ENCODE measurements at regions not wholly inside any gene's neighbourhood (a gene's known extent, or its start where the extent isn't known, plus 50 kb on each side); places are given as distances from the start of the nearest gene placed in this dataset.

DNA sequence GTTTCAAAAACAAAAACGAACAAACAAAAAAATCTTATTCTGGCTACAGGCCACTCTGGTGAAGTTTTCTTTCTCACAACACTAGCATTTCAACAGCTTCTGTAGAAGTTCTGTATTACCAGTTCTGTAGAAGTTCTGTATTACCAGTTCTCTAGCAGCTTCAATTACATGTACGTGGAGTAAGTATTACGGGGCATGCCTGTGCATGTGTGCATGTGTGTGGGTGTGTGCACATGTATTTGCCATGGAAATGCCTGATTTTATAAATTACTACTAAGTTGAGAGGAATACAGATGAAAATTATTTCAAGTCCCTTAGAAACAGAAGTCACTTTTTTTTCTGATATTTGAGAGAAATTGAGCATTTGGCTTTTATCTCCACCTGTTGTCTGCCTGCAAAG lies 414.2 kb downstream of the FOXO1 start:
- DNase-seq (ENCODE audit: low read depth) = no peak
- TF ChIP-seq CTCF (IDR thresholded peaks at IDR 0.05; ENCODE audit: insufficient read depth, low read depth, low read length, missing control alignments) = no peak
- H3K4me3 ChIP-seq (ENCODE audit: low read depth, low read length) = 0 out of 2 replicates have a peak overlapping the region, but pooled peaks have one; percentile 16

GRCh38 chr13:40252676-40253075 lies 413.8 kb downstream of the FOXO1 start:
- no peak for DNase-seq (ENCODE audit: low read depth)
- no peak for TF ChIP-seq CTCF (IDR thresholded peaks at IDR 0.05; ENCODE audit: insufficient read depth, low read depth, low read length, missing control alignments)
- no peak overlapping the region for H3K4me3 ChIP-seq (ENCODE audit: low read depth, low read length)

DNA sequence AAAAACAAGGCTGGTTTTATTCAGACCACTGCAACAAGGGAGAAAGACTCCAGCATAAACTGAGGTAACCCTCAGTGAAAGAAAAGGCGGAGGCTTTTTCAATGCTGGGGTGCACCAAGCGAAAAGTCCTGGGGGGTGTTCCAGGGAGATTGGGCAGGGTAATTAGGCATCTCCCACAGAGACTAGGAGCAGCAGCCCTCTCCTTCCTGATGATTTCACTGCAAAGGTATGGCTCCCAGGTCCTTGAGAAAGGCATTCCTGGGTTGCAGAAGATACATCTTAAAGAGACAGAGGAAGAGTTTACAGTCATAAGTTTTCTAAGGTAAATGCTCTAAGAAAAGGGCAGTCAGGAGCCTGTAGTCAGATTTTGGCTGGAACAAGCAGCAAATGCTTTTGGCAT lies 412.0 kb downstream of the FOXO1 start:
- no peak for DNase-seq (ENCODE audit: low read depth)
- TF ChIP-seq CTCF (IDR thresholded peaks at IDR 0.05; ENCODE audit: insufficient read depth, low read depth, low read length, missing control alignments) = no peak
- no peak overlapping the region for H3K4me3 ChIP-seq (ENCODE audit: low read depth, low read length)

GRCh38 chr13:40255551-40255950 lies 410.9 kb downstream of the FOXO1 start:
- TF ChIP-seq CTCF (IDR thresholded peaks at IDR 0.05; ENCODE audit: insufficient read depth, low read depth, low read length, missing control alignments) = no peak
- DNase-seq (ENCODE audit: low read depth) = no peak
- H3K4me3 ChIP-seq (ENCODE audit: low read depth, low read length) = no peak overlapping the region

DNA sequence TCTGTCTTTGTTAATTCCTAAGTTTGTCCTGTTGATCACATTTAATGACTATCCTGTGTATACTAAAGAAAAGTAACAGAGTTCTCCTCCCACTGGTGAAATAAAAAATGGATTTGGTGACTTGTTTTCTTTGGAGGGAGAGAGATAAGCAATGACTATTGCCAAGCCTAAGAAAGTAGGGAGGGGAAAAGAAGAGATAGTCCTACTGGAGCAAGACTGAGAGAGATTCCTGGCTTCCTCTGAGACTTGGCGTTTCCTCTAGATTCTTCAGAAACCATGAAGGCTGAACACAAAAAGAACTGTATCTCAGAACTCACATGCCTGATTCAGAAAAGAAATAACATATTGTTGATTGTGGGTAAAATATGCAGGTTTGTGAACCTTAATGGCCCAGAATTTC lies 406.5 kb downstream of the FOXO1 start:
- no peak for DNase-seq (ENCODE audit: low read depth)
- no peak overlapping the region for H3K4me3 ChIP-seq (ENCODE audit: low read depth, low read length)
- no peak for TF ChIP-seq CTCF (IDR thresholded peaks at IDR 0.05; ENCODE audit: insufficient read depth, low read depth, low read length, missing control alignments)

DNA sequence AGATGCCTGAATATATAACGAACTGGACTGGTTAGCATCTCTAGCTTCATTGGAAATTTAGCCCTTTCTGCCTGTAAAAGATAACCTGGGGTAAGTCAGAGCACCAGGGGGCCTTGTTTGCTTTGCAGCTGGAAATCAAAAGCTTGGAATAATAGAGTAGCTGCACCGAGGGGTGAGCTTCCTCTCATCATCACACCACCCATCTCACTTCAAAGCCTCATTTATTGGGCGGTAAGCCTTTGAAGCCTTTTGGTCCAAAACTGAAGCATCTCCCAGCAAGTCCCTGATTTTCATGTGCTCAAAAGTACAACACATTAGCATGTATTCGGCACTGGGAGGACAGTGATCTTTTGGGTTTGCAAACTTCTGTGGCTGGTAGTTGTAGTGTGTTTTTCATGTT lies 405.1 kb downstream of the FOXO1 start:
- no peak for DNase-seq (ENCODE audit: low read depth)
- no peak for TF ChIP-seq CTCF (IDR thresholded peaks at IDR 0.05; ENCODE audit: insufficient read depth, low read depth, low read length, missing control alignments)
- no peak overlapping the region for H3K4me3 ChIP-seq (ENCODE audit: low read depth, low read length)

- H3K4me3 ChIP-seq (ENCODE audit: low read depth, low read length) = no peak overlapping the region
- no peak for DNase-seq (ENCODE audit: low read depth)
- no peak for TF ChIP-seq CTCF (IDR thresholded peaks at IDR 0.05; ENCODE audit: insufficient read depth, low read depth, low read length, missing control alignments)
Observed at GRCh38 chr13:40261947-40262346, 404.5 kb downstream of the FOXO1 start.
